ENCODE measurements at regions not wholly inside any gene's neighbourhood (a gene's known extent, or its start where the extent isn't known, plus 50 kb on each side); places are given as distances from the start of the nearest gene placed in this dataset.

DNA sequence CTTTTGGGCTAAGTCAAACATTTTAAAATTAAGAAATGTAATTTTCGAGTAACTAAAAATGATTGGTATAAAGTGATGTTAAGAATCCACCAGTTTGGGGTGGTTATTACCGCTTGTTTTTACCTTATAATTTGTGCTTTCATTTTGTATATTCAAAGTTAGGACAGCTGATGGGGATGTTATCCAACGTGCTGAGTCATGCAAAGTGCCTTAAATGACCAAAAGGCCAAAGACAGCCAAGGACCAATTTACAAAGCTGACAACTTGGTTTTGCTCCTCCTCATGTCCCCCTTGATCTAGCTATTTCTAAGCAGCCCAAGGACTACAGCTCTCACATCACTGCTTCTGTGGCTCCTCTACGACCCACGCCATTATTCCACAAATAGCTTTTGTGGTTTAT, 181.4 kb upstream of the PCDH7 start:
- dilution Hi-C loops (cut with MboI; ENCODE audit: extremely low pct_ligation_motif_present, low sequenced_read_pairs): no loop called here
- Histone ChIP-seq H3K27ac (ENCODE audit: control insufficient read depth, insufficient read depth, low read length) (no peak overlapping the region), H2AFZ (ENCODE audit: control insufficient read depth, low read length) (no peak overlapping the region), H3K4me2 (ENCODE audit: control insufficient read depth, extremely low read depth, insufficient read depth, low read depth, low read length) (no peak overlapping the region), H3K36me3 (ENCODE audit: control insufficient read depth in 2 of 2, extremely low read depth in 1 of 2, insufficient read depth in 2 of 2, low read length in 2 of 2) (no peaks in the 10 kb centered on the region), H3K79me2 (ENCODE audit: control insufficient read depth, insufficient read depth, low read length) (no peaks in the 10 kb centered on the region), H3K9me3 (ENCODE audit: control insufficient read depth, low read depth, low read length) (no peaks in the 10 kb centered on the region), H3K27me3 (ENCODE audit: control insufficient read depth, extremely low read depth, insufficient read depth, low read length) (no peaks in the 10 kb centered on the region), H3K4me3 (ENCODE audit: control insufficient read depth in 2 of 3, extremely low read depth in 1 of 3, insufficient read depth in 2 of 3, low read depth in 1 of 3, low read length in 3 of 3) (no peak overlapping the region), H3K9ac (ENCODE audit: control insufficient read depth, extremely low read depth, insufficient read depth, low read length) (no peak overlapping the region), H4K20me1 (ENCODE audit: control insufficient read depth, extremely low read depth, insufficient read depth, low read length) (no peaks in the 10 kb centered on the region), H3K9me1 (ENCODE audit: control insufficient read depth, extremely low read depth, insufficient read depth, low read length) (no peaks in the 10 kb centered on the region), H3K4me1 (ENCODE audit: control insufficient read depth, extremely low read depth, insufficient read depth, low read length) (peaks cover 5% of the 10 kb centered on the region)
- DNase-seq (ENCODE audit: low read depth, low spot score) (no peak), FAIRE-seq (no peak)
- TF ChIP-seq, protein P1, sequence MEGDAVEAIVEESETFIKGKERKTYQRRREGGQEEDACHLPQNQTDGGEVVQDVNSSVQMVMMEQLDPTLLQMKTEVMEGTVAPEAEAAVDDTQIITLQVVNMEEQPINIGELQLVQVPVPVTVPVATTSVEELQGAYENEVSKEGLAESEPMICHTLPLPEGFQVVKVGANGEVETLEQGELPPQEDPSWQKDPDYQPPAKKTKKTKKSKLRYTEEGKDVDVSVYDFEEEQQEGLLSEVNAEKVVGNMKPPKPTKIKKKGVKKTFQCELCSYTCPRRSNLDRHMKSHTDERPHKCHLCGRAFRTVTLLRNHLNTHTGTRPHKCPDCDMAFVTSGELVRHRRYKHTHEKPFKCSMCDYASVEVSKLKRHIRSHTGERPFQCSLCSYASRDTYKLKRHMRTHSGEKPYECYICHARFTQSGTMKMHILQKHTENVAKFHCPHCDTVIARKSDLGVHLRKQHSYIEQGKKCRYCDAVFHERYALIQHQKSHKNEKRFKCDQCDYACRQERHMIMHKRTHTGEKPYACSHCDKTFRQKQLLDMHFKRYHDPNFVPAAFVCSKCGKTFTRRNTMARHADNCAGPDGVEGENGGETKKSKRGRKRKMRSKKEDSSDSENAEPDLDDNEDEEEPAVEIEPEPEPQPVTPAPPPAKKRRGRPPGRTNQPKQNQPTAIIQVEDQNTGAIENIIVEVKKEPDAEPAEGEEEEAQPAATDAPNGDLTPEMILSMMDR (optimal IDR thresholded peaks at IDR 0.05 in 1 of 3, IDR thresholded peaks at IDR 0.05 in 1 of 3, conservative IDR thresholded peaks at IDR 0.05 in 1 of 3; ENCODE audit: extremely low read depth in 1 of 3, insufficient read depth in 2 of 3, low read length in 3 of 3): no peak
- TF ChIP-seq EZH2 (IDR thresholded peaks at IDR 0.05; ENCODE audit: low read length): no peak

DNA sequence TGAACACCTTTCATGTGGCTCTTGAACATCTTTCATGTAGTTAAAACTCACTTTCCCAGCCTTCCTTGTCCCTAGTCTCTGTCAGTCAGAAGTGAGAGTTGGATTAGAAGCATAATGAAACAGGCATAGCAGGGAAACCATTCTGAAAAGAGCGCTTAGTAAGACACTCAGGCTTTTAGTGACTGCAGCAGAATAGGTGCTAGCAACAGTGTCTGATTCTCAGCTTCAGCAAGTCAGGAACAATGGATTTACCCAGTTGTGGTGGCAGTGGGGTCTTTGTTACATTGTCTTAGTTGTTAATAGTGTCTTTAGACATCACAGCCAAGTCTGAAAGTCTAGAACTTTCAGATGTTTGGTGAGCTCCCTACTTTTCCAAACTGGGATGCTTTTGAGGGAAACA, 177.1 kb upstream of the PCDH7 start:
- Histone ChIP-seq H3K9ac (ENCODE audit: control insufficient read depth, extremely low read depth, insufficient read depth, low read length) (no peak overlapping the region), H3K9me1 (ENCODE audit: control insufficient read depth, extremely low read depth, insufficient read depth, low read length) (no peaks in the 10 kb centered on the region), H3K27ac (ENCODE audit: control insufficient read depth, insufficient read depth, low read length) (no peak overlapping the region), H2AFZ (ENCODE audit: control insufficient read depth, low read length) (no peak overlapping the region), H3K27me3 (ENCODE audit: control insufficient read depth, extremely low read depth, insufficient read depth, low read length) (no peaks in the 10 kb centered on the region), H3K4me3 (ENCODE audit: control insufficient read depth in 2 of 3, extremely low read depth in 1 of 3, insufficient read depth in 2 of 3, low read depth in 1 of 3, low read length in 3 of 3) (no peak overlapping the region), H3K9me3 (ENCODE audit: control insufficient read depth, low read depth, low read length) (no peaks in the 10 kb centered on the region), H3K79me2 (ENCODE audit: control insufficient read depth, insufficient read depth, low read length) (no peaks in the 10 kb centered on the region), H3K4me2 (ENCODE audit: control insufficient read depth, extremely low read depth, insufficient read depth, low read depth, low read length) (no peak overlapping the region), H3K4me1 (ENCODE audit: control insufficient read depth, extremely low read depth, insufficient read depth, low read length) (no peaks in the 10 kb centered on the region), H3K36me3 (ENCODE audit: control insufficient read depth in 2 of 2, extremely low read depth in 1 of 2, insufficient read depth in 2 of 2, low read length in 2 of 2) (no peaks in the 10 kb centered on the region), H4K20me1 (ENCODE audit: control insufficient read depth, extremely low read depth, insufficient read depth, low read length) (no peaks in the 10 kb centered on the region)
- no peak for TF ChIP-seq EZH2 (IDR thresholded peaks at IDR 0.05; ENCODE audit: low read length)
- TF ChIP-seq, protein P1 (optimal IDR thresholded peaks at IDR 0.05 in 1 of 3, IDR thresholded peaks at IDR 0.05 in 1 of 3, conservative IDR thresholded peaks at IDR 0.05 in 1 of 3; ENCODE audit: extremely low read depth in 1 of 3, insufficient read depth in 2 of 3, low read length in 3 of 3): no peak
- dilution Hi-C loops (cut with MboI; ENCODE audit: extremely low pct_ligation_motif_present, low sequenced_read_pairs): no loop called here
- DNase-seq (ENCODE audit: low read depth, low spot score): no peak
- no peak for FAIRE-seq

Data from keratinocyte (primary cell).